Adrenal gland (tissue), 5 donors: ENCODE measurements at regions not wholly inside any gene's neighbourhood (a gene's known extent, or its start where the extent isn't known, plus 50 kb on each side); places are given as distances from the start of the nearest gene placed in this dataset.

Source experiments
- CTCF ChIP-seq, 6 experiments: fragments of 450-650 bp in 4 of 6; fragments of 200-600 bp in 2 of 6; sonication (generic) in 1 of 6; IDR thresholded peaks; 1 replicate in 5 of 6; 2 replicates in 1 of 6; pipeline versions ENCODE4 v1.5.1 to v1.8.0; 2016 to 2021; ENCODE audit warnings: antibody characterized with exemption in 6 of 6, mild to moderate bottlenecking in 2 of 6, moderate library complexity in 1 of 6
- POLR2A ChIP-seq, 2 donors: fragments of 450-650 bp; IDR thresholded peaks; one replicate each; pipeline ENCODE4 v1.6.1; 2017; ENCODE audit warnings: antibody characterized with exemption in 2 of 2, mild to moderate bottlenecking in 2 of 2, moderate library complexity in 1 of 2
- donor health status: DM: no; HTN: no; CAD: no.

- TF ChIP-seq CTCF (IDR thresholded peaks at IDR 0.05) (no peak), POLR2A (IDR thresholded peaks at IDR 0.05) (no peak)
Observed at GRCh38 chr3:33956206-33956605, 157.8 kb downstream of the PDCD6IP start.
